PC-3 (cell line): ENCODE measurements at regions not wholly inside any gene's neighbourhood (a gene's known extent, or its start where the extent isn't known, plus 50 kb on each side); places are given as distances from the start of the nearest gene placed in this dataset.

ENCODE experiments used
- ATAC-seq: fragments of 200-7000 bp; cut with Tn5 transposase; 2 replicates; pipeline ENCODE4 v1.9.1; 2020; ENCODE audit warnings: mild to moderate bottlenecking, moderate library complexity
- BruUV-seq: library from RNA; stranded (reverse); fragments of 400-500 nt; replicated peaks from 2 replicates; lab custom pipeline; 2021; lab: Mats Ljungman, UMichigan
- CTCF ChIA-PET: fragments of 300-600 bp; sonication (Branson Sonifier 250); formaldehyde crosslinking; loops from one replicate; lab custom pipeline; 2022; ENCODE audit warnings: antibody characterized with exemption; lab: Charles Lee
- POLR2A ChIA-PET: fragments of 300-600 bp; sonication (Branson Sonifier 250); formaldehyde crosslinking; loops from one replicate; lab custom pipeline; 2022; ENCODE audit warnings: antibody characterized with exemption; ENCODE audit not compliant: unreplicated experiment; lab: Charles Lee
- DNase-seq: peaks from one replicate; pipeline ENCODE4 v3.0.0-alpha.2; 2015
- H2AFZ ChIP-seq: fragments of 300-600 bp; sonication (generic); 2 replicates; pipeline ENCODE4 v1.6.0; 2016; ENCODE audit warnings: antibody characterized with exemption, low read length
- H3F3A ChIP-seq: fragments of 300-600 bp; sonication (generic); one replicate; pipeline ENCODE4 v1.6.0; 2017; ENCODE audit warnings: antibody characterized with exemption, low read length, control low read depth, mild to moderate bottlenecking; ENCODE audit not compliant: unreplicated experiment
- H3K27ac ChIP-seq: fragments of 300-600 bp; sonication (generic); 2 replicates; pipeline ENCODE4 v1.5.1; 2016; ENCODE audit warnings: mild to moderate bottlenecking, low read length
- H3K27me3 ChIP-seq: fragments of 300-600 bp; sonication (generic); 2 replicates; pipeline ENCODE4 v1.6.1; 2016; ENCODE audit warnings: low read length, mixed read lengths
- H3K36me3 ChIP-seq: fragments of 300-600 bp; sonication (generic); 2 replicates; pipeline ENCODE4 v1.6.1; 2016; ENCODE audit warnings: low read depth, mixed run types, low read length, mixed read lengths
- H3K4me1 ChIP-seq: fragments of 300-600 bp; sonication (generic); 2 replicates; pipeline ENCODE4 v1.5.1; 2016; ENCODE audit warnings: low read length; ENCODE audit not compliant: insufficient read depth
- H3K4me2 ChIP-seq: fragments of 300-600 bp; sonication (generic); 2 replicates; pipeline ENCODE4 v1.6.0; 2016; ENCODE audit warnings: low read length
- H3K4me3 ChIP-seq: fragments of 300-600 bp; sonication (generic); 2 replicates; pipeline ENCODE4 v1.5.1; 2016; ENCODE audit warnings: mild to moderate bottlenecking, low read length, mixed read lengths
- H3K79me2 ChIP-seq: fragments of 300-600 bp; sonication (generic); 2 replicates; pipeline ENCODE4 v1.6.1; 2017; ENCODE audit warnings: low read length, mixed read lengths
- H3K9ac ChIP-seq: fragments of 300-600 bp; sonication (generic); 2 replicates; pipeline ENCODE4 v1.6.0; 2016; ENCODE audit warnings: mild to moderate bottlenecking, low read length
- H3K9me2 ChIP-seq: fragments of 300-600 bp; sonication (generic); replicated peaks from 2 replicates; pipeline ENCODE4 v1.6.1; 2016; ENCODE audit warnings: mixed run types, low read length, mixed read lengths
- H3K9me3 ChIP-seq: fragments of 300-600 bp; sonication (generic); 2 replicates; pipeline ENCODE4 v1.6.1; 2016; ENCODE audit warnings: low read length, mixed read lengths
- H4K20me1 ChIP-seq: fragments of 300-600 bp; sonication (generic); 2 replicates; pipeline ENCODE4 v1.6.1; 2016; ENCODE audit warnings: low read length, mixed read lengths
- CTCF ChIP-seq: fragments of 300-600 bp; sonication (generic); conservative IDR thresholded peaks from 2 replicates; pipeline ENCODE4 v1.5.1; 2017; ENCODE audit warnings: antibody characterized with exemption, low read depth, mild to moderate bottlenecking, low read length
- EZH2 ChIP-seq: fragments of 300-600 bp; sonication (generic); IDR thresholded peaks from one replicate; pipeline ENCODE4 v1.6.1; 2017; ENCODE audit warnings: antibody characterized with exemption, mild to moderate bottlenecking, low read length; ENCODE audit not compliant: unreplicated experiment
- EZH2phosphoT487 ChIP-seq: fragments of 300-600 bp; sonication (generic); IDR thresholded peaks from 2 replicates; pipeline ENCODE4 v1.6.1; 2018; ENCODE audit warnings: mild to moderate bottlenecking, antibody characterized with exemption, low read length, borderline replicate concordance
- intact Hi-C: fragments of 100-400 bp; cut with micrococcal nuclease; formaldehyde crosslinking; loops from 2 replicates; pipeline ENCODE4 v1.9.0; 2023

DNA sequence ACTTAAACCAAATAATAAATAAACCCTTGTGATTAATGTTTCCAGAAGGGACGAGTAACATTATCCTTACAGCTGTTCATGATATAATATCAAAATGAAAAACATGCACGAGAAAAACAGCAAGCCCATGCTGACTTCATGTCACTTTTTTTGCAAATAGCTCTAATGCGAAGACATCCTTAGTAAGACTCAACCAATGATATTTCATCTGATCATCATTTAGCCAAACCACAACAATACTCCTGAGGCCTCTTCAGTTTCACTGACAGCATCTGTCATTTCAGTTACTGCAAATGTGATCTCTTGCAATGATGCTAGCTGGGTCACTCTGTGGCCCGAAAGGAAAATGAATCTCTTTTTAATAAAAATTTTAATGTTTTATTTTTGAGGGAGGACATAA lies 74.0 kb downstream of the POLR2M start:
- H3K4me3 ChIP-seq: no peak overlapping the region
- no peak overlapping the region for H3K4me2 ChIP-seq
- no peak for DNase-seq
- H3K79me2 ChIP-seq: no peaks in the 10 kb centered on the region
- H2AFZ ChIP-seq: no peak overlapping the region
- TF ChIP-seq EZH2: no peak
- no peak for TF ChIP-seq CTCF
- no peak for TF ChIP-seq EZH2phosphoT487
- CTCF ChIA-PET: no interaction called here
- intact Hi-C loops: no loop called here
- no peaks in the 10 kb centered on the region for H4K20me1 ChIP-seq
- ATAC-seq: no peak
- no TSS peak for BruUV-seq
- no peak overlapping the region for H3K27ac ChIP-seq
- H3K9ac ChIP-seq: no peak overlapping the region
- no peaks in the 10 kb centered on the region for H3K9me2 ChIP-seq
- no peaks in the 10 kb centered on the region for H3K36me3 ChIP-seq
- H3F3A ChIP-seq: no peaks in the 10 kb centered on the region
- H3K27me3 ChIP-seq: no peaks in the 10 kb centered on the region
- no peaks in the 10 kb centered on the region for H3K9me3 ChIP-seq
- peaks cover 4% of the 10 kb centered on the region; the same call in 1 of the 2 replicates for H3K4me1 ChIP-seq
- POLR2A ChIA-PET: interaction anchor here (0.6 to 0.7 kb wide), 2 partner anchors 10 to 98 kb away, joined by 3 to 5 read pairs; no protein-coding TSS in a partner anchor

GRCh38 chr15:57782731-57783130 lies 76.2 kb downstream of the POLR2M start:
- H3K9ac ChIP-seq: no peak overlapping the region

More at GRCh38 chr15:57782731-57783130, 76.2 kb downstream of the POLR2M start:
- Histone ChIP-seq H3K79me2 (no peaks in the 10 kb centered on the region), H3F3A (no peaks in the 10 kb centered on the region), H2AFZ (no peak overlapping the region), H4K20me1 (no peaks in the 10 kb centered on the region), H3K4me1 (peaks cover 4% of the 10 kb centered on the region; the same call in 1 of the 2 replicates), H3K27me3 (no peaks in the 10 kb centered on the region), H3K9me2 (no peaks in the 10 kb centered on the region), H3K9me3 (no peaks in the 10 kb centered on the region), H3K36me3 (no peaks in the 10 kb centered on the region), H3K4me3 (no peak overlapping the region), H3K27ac (no peak overlapping the region), H3K4me2 (no peak overlapping the region)
- POLR2A ChIA-PET: no interaction called here
- intact Hi-C loops: no loop called here
- CTCF ChIA-PET: no interaction called here
- BruUV-seq: no TSS peak
- TF ChIP-seq EZH2 (no peak), CTCF (no peak), EZH2phosphoT487 (no peak)
- DNase-seq: peak; percentile 7
- ATAC-seq: peak; percentile 48
